H9 (cell line): ENCODE measurements at regions not wholly inside any gene's neighbourhood (a gene's known extent, or its start where the extent isn't known, plus 50 kb on each side); places are given as distances from the start of the nearest gene placed in this dataset.

Source experiments
- DNase-seq: peaks from one replicate; pipeline ENCODE4 v3.0.0-alpha.2; 2017
- H2AFZ ChIP-seq: one replicate; pipeline ENCODE4 v1.6.1; 2013; ENCODE audit warnings: mild to moderate bottlenecking, low read length, control low read depth, moderate library complexity
- H2AK5ac ChIP-seq: 2 replicates; pipeline ENCODE4 v1.6.1; 2013; ENCODE audit warnings: low read length, control low read depth, mixed read lengths; ENCODE audit not compliant: insufficient read length
- H2BK120ac ChIP-seq: one replicate; pipeline ENCODE4 v1.6.1; 2013; ENCODE audit warnings: low read depth, mild to moderate bottlenecking, low read length, control low read depth, inconsistent platforms; ENCODE audit not compliant: poor library complexity, severe bottlenecking
- H2BK12ac ChIP-seq: 2 replicates; pipeline ENCODE4 v1.6.1; 2013; ENCODE audit warnings: low read length, control low read depth, mixed read lengths, low read depth; ENCODE audit not compliant: insufficient read length
- H2BK15ac ChIP-seq: 2 replicates; pipeline ENCODE4 v1.6.1; 2013; ENCODE audit warnings: low read depth, low read length, control low read depth
- H2BK20ac ChIP-seq: one replicate; pipeline ENCODE4 v1.6.1; 2013; ENCODE audit warnings: low read depth, mild to moderate bottlenecking, low read length, control low read depth, inconsistent platforms; ENCODE audit not compliant: poor library complexity, severe bottlenecking
- H2BK5ac ChIP-seq: 2 replicates; pipeline ENCODE4 v1.6.1; 2013; ENCODE audit warnings: low read length, control low read depth, mixed read lengths; ENCODE audit not compliant: insufficient read length
- H3K14ac ChIP-seq: 2 replicates; pipeline ENCODE4 v1.6.1; 2013; ENCODE audit warnings: low read length, control low read depth; ENCODE audit not compliant: insufficient read depth
- H3K18ac ChIP-seq: 2 replicates; pipeline ENCODE4 v1.6.1; 2013; ENCODE audit warnings: low read depth, mild to moderate bottlenecking, mixed read lengths, low read length, control low read depth; ENCODE audit not compliant: insufficient read length
- H3K23ac ChIP-seq: 2 replicates; pipeline ENCODE4 v1.6.1; 2013; ENCODE audit warnings: low read length, control low read depth, mixed read lengths, low read depth; ENCODE audit not compliant: insufficient read length
- H3K23me2 ChIP-seq: 2 replicates; pipeline ENCODE4 v1.6.1; 2013; ENCODE audit warnings: low read depth, mild to moderate bottlenecking, mixed read lengths, low read length, control low read depth; ENCODE audit not compliant: insufficient read length, poor library complexity, severe bottlenecking
- H3K27ac ChIP-seq: 2 replicates; pipeline ENCODE4 v1.5.1; 2013; ENCODE audit warnings: low read length, control low read depth, mixed read lengths, low read depth; ENCODE audit not compliant: insufficient read length
- H3K27me3 ChIP-seq: 2 replicates; pipeline ENCODE4 v1.6.1; 2013; ENCODE audit warnings: low read length, control low read depth, inconsistent platforms; ENCODE audit not compliant: insufficient read depth
- H3K4ac ChIP-seq: 2 replicates; pipeline ENCODE4 v1.6.1; 2013; ENCODE audit warnings: low read depth, mild to moderate bottlenecking, control low read depth, inconsistent platforms, low read length, moderate library complexity
- H3K4me1 ChIP-seq: 2 replicates; pipeline ENCODE4 v1.6.1; 2013; ENCODE audit warnings: low read length, control low read depth, inconsistent platforms; ENCODE audit not compliant: insufficient read depth
- H3K4me2 ChIP-seq: 2 replicates; pipeline ENCODE4 v1.6.1; 2013; ENCODE audit warnings: low read length, control low read depth, mixed read lengths; ENCODE audit not compliant: insufficient read length, insufficient read depth
- H3K56ac ChIP-seq: 2 replicates; pipeline ENCODE4 v1.6.1; 2013; ENCODE audit warnings: low read depth, mild to moderate bottlenecking, mixed read lengths, low read length, control low read depth; ENCODE audit not compliant: insufficient read length
- H3K79me1 ChIP-seq: 2 replicates; pipeline ENCODE4 v1.6.1; 2013; ENCODE audit warnings: low read depth, mild to moderate bottlenecking, moderate library complexity, low read length, control low read depth, inconsistent platforms; ENCODE audit not compliant: insufficient read depth, poor library complexity, severe bottlenecking
- H3K79me2 ChIP-seq: 2 replicates; pipeline ENCODE4 v1.6.1; 2013; ENCODE audit warnings: low read length, control low read depth, inconsistent platforms; ENCODE audit not compliant: insufficient read depth
- H3K9ac ChIP-seq: 2 replicates; pipeline ENCODE4 v1.6.1; 2013; ENCODE audit warnings: low read length, control low read depth, mixed read lengths; ENCODE audit not compliant: insufficient read length; ENCODE audit errors: extremely low read depth
- H3K9me3 ChIP-seq: one replicate; pipeline ENCODE4 v1.6.1; 2013; ENCODE audit warnings: low read depth, low read length, inconsistent platforms; ENCODE audit not compliant: control insufficient read depth
- H3T11ph ChIP-seq: one replicate; pipeline ENCODE4 v1.6.1; 2013; ENCODE audit warnings: mild to moderate bottlenecking, low read length, control low read depth, inconsistent platforms
- H4K20me1 ChIP-seq: one replicate; pipeline ENCODE4 v1.6.1; 2013; ENCODE audit not compliant: control insufficient read depth, insufficient read length, insufficient read depth
- H4K5ac ChIP-seq: 2 replicates; pipeline ENCODE4 v1.6.1; 2013; ENCODE audit warnings: low read depth, mild to moderate bottlenecking, mixed read lengths, low read length, control low read depth; ENCODE audit not compliant: insufficient read length
- H4K8ac ChIP-seq: replicated peaks from 2 replicates; pipeline ENCODE4 v1.6.1; 2013; ENCODE audit warnings: low read length, control low read depth, mixed read lengths, low read depth; ENCODE audit not compliant: insufficient read length
- H4K91ac ChIP-seq: 2 replicates; pipeline ENCODE4 v1.6.1; 2013; ENCODE audit warnings: low read depth, mild to moderate bottlenecking, moderate library complexity, mixed read lengths, low read length, control low read depth; ENCODE audit not compliant: insufficient read length
- H3K27ac Mint-ChIP-seq, 3 experiments: 2 replicates in 2 of 3; 3 replicates in 1 of 3; pipeline ENCODE4 v1.8.0; 2020 to 2021; ENCODE audit warnings: mixed read lengths in 3 of 3, mild to moderate bottlenecking in 1 of 3, moderate library complexity in 1 of 3
- H3K27me3 Mint-ChIP-seq: 2 replicates; pipeline ENCODE4 v1.8.0; 2021; ENCODE audit warnings: low read depth, mild to moderate bottlenecking, moderate library complexity, mixed read lengths
- H3K36me3 Mint-ChIP-seq, 3 experiments: 2 replicates in 2 of 3; 3 replicates in 1 of 3; pipeline ENCODE4 v1.8.0; 2020 to 2021; ENCODE audit warnings: low read depth in 3 of 3, mixed read lengths in 3 of 3; ENCODE audit not compliant: insufficient read depth in 1 of 3
- H3K4me1 Mint-ChIP-seq, 2 experiments: 2 replicates each; pipeline ENCODE4 v1.8.0; 2020; ENCODE audit warnings: mixed read lengths in 2 of 2
- H3K4me3 Mint-ChIP-seq, 2 experiments: 2 replicates in 1 of 2; 3 replicates in 1 of 2; pipeline ENCODE4 v1.8.0; 2020 to 2021; ENCODE audit warnings: mild to moderate bottlenecking in 2 of 2, mixed read lengths in 2 of 2, moderate library complexity in 1 of 2
- H3K9me3 Mint-ChIP-seq, 2 experiments: 2 replicates in 1 of 2; 3 replicates in 1 of 2; pipeline ENCODE4 v1.8.0; 2020; ENCODE audit warnings: mild to moderate bottlenecking in 2 of 2, mixed read lengths in 2 of 2, moderate library complexity in 1 of 2
- CTCF ChIP-seq: fragments of 200-600 bp; sonication (generic); conservative IDR thresholded peaks from 3 replicates; pipeline ENCODE4 v1.8.0; 2021; ENCODE audit warnings: antibody characterized with exemption, mild to moderate bottlenecking
- WGBS: extraction: QIAGEN DNeasy Blood & Tissue Kit; methylation state at CpG from one replicate; pipeline ENCODE4 v1.1.7; 2013; ENCODE audit warnings: missing lambda C conversion rate, low lambda C conversion rate, mixed read lengths; ENCODE audit not compliant: insufficient read length; ENCODE audit errors: extremely low coverage; 5-methylcytosine and 5-hydroxymethylcytosine counted together

- no peaks in the 10 kb centered on the region for H3K4me1 ChIP-seq
- no peak overlapping the region for H3K27ac ChIP-seq
- no peak overlapping the region for H3K56ac ChIP-seq
- no peaks in the 10 kb centered on the region for H3K79me1 ChIP-seq
- no peak overlapping the region for H2AFZ ChIP-seq
- H2BK12ac ChIP-seq: no peak overlapping the region
- DNase-seq: peak; percentile 81
- H3K9me3 ChIP-seq: no peaks in the 10 kb centered on the region
- peaks cover 3% of the 10 kb centered on the region; the same call in 1 of the 2 replicates for H3K27me3 Mint-ChIP-seq
- H3K23me2 ChIP-seq: no peaks in the 10 kb centered on the region
- no peak overlapping the region for H2BK15ac ChIP-seq
- H3K4me1 Mint-ChIP-seq: peaks cover 6% of the 10 kb centered on the region in 2 experiments
- H4K5ac ChIP-seq: no peak overlapping the region
- no peaks in the 10 kb centered on the region for H3K27me3 ChIP-seq
- H4K91ac ChIP-seq: no peak overlapping the region
- H3K4me3 Mint-ChIP-seq: no peak overlapping the region
- no peak overlapping the region for H2BK120ac ChIP-seq
- WGBS: no CpG with 5 or more reads among the region's 8 CpGs
- no peak overlapping the region for H3K23ac ChIP-seq
- H2BK5ac ChIP-seq: no peak overlapping the region
- H2BK20ac ChIP-seq: no peak overlapping the region
- H3T11ph ChIP-seq: no peak overlapping the region
- no peaks in the 10 kb centered on the region for H3K9me3 Mint-ChIP-seq
- no peak overlapping the region for H3K14ac ChIP-seq
- no peak overlapping the region for H3K4me2 ChIP-seq
- H3K4ac ChIP-seq: no peak overlapping the region
- no peak overlapping the region for H3K9ac ChIP-seq
- H4K8ac ChIP-seq: no peak overlapping the region
- no peak overlapping the region for H3K18ac ChIP-seq
- no peak overlapping the region for H2AK5ac ChIP-seq
- peak; percentile 93 for TF ChIP-seq CTCF
- no peaks in the 10 kb centered on the region for H4K20me1 ChIP-seq
- H3K27ac Mint-ChIP-seq: no peak overlapping the region
- no peaks in the 10 kb centered on the region for H3K79me2 ChIP-seq
- H3K36me3 Mint-ChIP-seq: no peaks in the 10 kb centered on the region
Observed at GRCh38 chr11:122505304-122506006, 150.1 kb upstream of the UBASH3B start.
